Uterus (tissue), 2 donors: ENCODE measurements at regions not wholly inside any gene's neighbourhood (a gene's known extent, or its start where the extent isn't known, plus 50 kb on each side); places are given as distances from the start of the nearest gene placed in this dataset.

Source experiments
- POLR2A ChIP-seq, 2 donors: fragments of 450-650 bp; IDR thresholded peaks; one replicate each; pipeline ENCODE4 v1.6.1; 2016; ENCODE audit warnings: antibody characterized with exemption in 2 of 2, mild to moderate bottlenecking in 1 of 2, moderate library complexity in 1 of 2
- TF ChIP-seq, protein P1 (sequence below), 4 experiments: fragments of 200-600 bp in 2 of 4; fragments of 450-650 bp in 2 of 4; sonication (generic) in 2 of 4; IDR thresholded peaks; one replicate each; pipeline ENCODE4 v1.5.1; 2016 to 2019; ENCODE audit warnings: antibody characterized with exemption in 4 of 4, mild to moderate bottlenecking in 2 of 4, moderate library complexity in 1 of 4

DNA sequence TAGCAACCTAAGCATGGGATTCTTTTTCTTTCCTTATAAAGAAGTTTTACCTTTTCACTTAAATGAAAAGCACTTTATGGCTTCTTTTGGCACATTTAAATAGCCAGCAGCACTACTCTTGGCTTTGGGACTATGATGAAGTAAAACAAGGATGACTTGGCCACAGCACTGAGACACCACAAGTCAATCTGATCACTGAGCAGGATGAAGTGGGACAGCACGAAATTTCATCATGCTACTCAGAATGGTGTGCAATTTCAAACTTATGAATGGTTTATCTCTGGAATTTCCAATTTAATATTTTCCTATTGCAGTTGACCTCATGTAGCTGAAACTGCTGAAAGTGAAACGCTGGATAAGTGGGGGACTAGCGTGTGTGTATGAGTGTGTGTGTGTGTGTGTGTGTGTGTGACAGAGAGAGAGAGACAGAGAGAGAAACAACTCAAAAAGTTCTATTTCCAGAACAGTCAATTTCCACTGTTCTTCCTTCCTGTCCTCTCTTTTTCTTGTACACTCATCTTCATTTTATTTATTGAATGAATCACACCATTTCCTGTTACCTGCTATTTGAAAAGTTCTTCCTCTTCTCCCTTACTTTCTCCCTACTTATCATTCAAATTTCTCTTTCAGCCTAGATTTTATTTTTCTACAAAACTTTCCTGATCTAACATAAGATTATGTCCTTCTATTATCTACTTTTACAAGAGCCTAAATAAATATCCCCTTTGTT is 414.2 kb upstream of the MIR17HG start:
- TF ChIP-seq POLR2A (IDR thresholded peaks at IDR 0.05), result no peak
- TF ChIP-seq, protein P1, sequence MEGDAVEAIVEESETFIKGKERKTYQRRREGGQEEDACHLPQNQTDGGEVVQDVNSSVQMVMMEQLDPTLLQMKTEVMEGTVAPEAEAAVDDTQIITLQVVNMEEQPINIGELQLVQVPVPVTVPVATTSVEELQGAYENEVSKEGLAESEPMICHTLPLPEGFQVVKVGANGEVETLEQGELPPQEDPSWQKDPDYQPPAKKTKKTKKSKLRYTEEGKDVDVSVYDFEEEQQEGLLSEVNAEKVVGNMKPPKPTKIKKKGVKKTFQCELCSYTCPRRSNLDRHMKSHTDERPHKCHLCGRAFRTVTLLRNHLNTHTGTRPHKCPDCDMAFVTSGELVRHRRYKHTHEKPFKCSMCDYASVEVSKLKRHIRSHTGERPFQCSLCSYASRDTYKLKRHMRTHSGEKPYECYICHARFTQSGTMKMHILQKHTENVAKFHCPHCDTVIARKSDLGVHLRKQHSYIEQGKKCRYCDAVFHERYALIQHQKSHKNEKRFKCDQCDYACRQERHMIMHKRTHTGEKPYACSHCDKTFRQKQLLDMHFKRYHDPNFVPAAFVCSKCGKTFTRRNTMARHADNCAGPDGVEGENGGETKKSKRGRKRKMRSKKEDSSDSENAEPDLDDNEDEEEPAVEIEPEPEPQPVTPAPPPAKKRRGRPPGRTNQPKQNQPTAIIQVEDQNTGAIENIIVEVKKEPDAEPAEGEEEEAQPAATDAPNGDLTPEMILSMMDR (IDR thresholded peaks at IDR 0.05), result no peak
